Fibroblast of peridontal ligament (primary cell): ENCODE measurements at regions not wholly inside any gene's neighbourhood (a gene's known extent, or its start where the extent isn't known, plus 50 kb on each side); places are given as distances from the start of the nearest gene placed in this dataset.

Experiments
- DNase-seq: peaks from one replicate; pipeline ENCODE4 v3.0.0-alpha.2; 2010; ENCODE audit errors: extremely low read depth

DNA sequence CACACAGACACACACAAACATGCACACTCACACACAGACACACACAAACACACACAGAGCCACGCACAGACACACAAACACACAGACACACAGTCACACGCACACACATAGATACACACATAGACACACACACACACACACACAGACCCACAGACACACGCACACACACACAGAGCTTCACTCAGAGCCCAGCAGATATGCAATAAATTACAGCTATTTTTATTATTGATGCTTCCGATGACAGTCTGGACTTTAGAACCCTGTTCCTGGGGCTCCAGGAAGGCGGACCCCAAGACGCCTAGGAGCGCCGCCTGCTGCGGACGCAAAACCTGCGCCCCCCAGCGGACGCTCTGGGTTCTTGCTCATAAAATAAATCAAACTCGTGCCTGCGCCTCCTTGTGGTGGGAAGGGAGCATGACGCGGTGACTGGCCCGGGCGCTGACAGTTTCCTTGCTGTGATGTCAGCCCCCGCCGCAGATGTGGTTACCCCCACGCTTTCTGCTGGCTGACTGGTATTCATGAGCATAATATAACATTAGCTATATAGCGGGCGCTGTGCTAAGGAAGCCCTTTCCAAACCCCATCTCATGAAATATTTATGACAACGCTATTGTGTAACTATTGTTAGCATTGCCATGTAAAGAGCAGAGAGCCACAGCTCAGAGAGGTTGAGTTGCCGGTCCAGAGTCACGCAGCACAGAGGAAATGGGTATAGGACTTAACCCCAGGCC is 64.4 kb upstream of the TM9SF2 start:
- peak; percentile 84 for DNase-seq

GRCh38 chr13:99439048-99439447 is 62.2 kb upstream of the TM9SF2 start:
- DNase-seq = no peak

- DNase-seq = no peak
These were observed 61.2 kb upstream of the TM9SF2 start for GRCh38 chr13:99439850-99440604.

- DNase-seq = peak; percentile 76
These were observed 58.9 kb upstream of the TM9SF2 start for GRCh38 chr13:99442273-99442895.

- no peak for DNase-seq
These were observed 55.0 kb upstream of the TM9SF2 start for GRCh38 chr13:99446242-99446641.

- no peak for DNase-seq
These were observed 52.7 kb upstream of the TM9SF2 start for GRCh38 chr13:99448546-99448945.

GRCh38 chr13:99450416-99450815 is 50.9 kb upstream of the TM9SF2 start:
- peak; percentile 53 for DNase-seq
